ENCODE measurements at regions not wholly inside any gene's neighbourhood (a gene's known extent, or its start where the extent isn't known, plus 50 kb on each side); places are given as distances from the start of the nearest gene placed in this dataset.

DNA sequence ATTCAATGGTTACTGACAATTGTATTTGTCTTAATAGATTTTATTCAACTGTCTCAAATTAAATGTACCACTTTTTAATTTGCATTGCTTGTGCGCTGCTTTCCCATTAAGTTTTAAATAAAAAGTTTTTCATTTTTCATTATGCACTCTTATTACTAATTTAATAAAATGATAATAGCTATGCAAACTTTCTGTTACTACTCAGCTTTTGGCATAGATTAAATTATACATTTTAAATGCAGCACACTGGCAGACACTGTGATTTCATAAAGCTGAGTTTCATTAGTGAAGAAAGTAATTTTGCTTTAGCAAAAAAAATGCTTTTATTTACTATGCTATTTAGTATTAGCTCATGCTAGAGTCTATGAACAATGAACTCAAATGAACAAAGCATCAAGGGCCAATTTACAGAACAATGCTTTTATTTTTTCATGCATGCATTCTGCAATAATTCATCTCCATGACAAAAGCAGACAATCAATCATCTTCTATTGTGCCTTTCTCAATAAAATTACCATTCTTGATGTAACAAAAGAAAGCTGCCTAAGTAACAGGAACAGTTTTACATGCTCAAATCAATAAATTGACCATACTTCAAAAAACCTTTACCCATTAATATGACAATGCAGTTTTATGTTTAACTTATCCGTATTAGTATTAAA is 595.2 kb upstream of the ARRDC3 start:
- TF ChIP-seq EZH2 (IDR thresholded peaks at IDR 0.05; ENCODE audit: borderline replicate concordance, insufficient read depth, low read depth, low read length, poor library complexity, severe bottlenecking) = no peak
- TF ChIP-seq, protein P1, sequence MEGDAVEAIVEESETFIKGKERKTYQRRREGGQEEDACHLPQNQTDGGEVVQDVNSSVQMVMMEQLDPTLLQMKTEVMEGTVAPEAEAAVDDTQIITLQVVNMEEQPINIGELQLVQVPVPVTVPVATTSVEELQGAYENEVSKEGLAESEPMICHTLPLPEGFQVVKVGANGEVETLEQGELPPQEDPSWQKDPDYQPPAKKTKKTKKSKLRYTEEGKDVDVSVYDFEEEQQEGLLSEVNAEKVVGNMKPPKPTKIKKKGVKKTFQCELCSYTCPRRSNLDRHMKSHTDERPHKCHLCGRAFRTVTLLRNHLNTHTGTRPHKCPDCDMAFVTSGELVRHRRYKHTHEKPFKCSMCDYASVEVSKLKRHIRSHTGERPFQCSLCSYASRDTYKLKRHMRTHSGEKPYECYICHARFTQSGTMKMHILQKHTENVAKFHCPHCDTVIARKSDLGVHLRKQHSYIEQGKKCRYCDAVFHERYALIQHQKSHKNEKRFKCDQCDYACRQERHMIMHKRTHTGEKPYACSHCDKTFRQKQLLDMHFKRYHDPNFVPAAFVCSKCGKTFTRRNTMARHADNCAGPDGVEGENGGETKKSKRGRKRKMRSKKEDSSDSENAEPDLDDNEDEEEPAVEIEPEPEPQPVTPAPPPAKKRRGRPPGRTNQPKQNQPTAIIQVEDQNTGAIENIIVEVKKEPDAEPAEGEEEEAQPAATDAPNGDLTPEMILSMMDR (IDR thresholded peaks at IDR 0.05) = no peak

All from B cell (primary cell).